ENCODE measurements at regions not wholly inside any gene's neighbourhood (a gene's known extent, or its start where the extent isn't known, plus 50 kb on each side); places are given as distances from the start of the nearest gene placed in this dataset.
"Not testable (repeated sequence)": the region's sequence is repeated elsewhere in the genome, so short reads cannot be mapped to it uniquely, and the experiment has no call there.

- DNase-seq: no peak
These were observed 366.6 kb downstream of the PREX1 start for GRCh38 chr20:48461091-48461734.

GRCh38 chr20:48460681-48461080 is 367.1 kb downstream of the PREX1 start:
- no peak for DNase-seq

- DNase-seq: no peak
These were observed 367.9 kb downstream of the PREX1 start for GRCh38 chr20:48459722-48460395.

- DNase-seq: no peak
These were observed 369.0 kb downstream of the PREX1 start for GRCh38 chr20:48458601-48459385.

GRCh38 chr20:48458003-48458377 is 369.8 kb downstream of the PREX1 start:
- no peak for DNase-seq

GRCh38 chr20:48457193-48458002 is 370.4 kb downstream of the PREX1 start:
- DNase-seq: no peak

GRCh38 chr20:48456366-48457192 is 371.2 kb downstream of the PREX1 start:
- DNase-seq: no peak

GRCh38 chr20:48455651-48456365 is 372.0 kb downstream of the PREX1 start:
- no peak for DNase-seq

GRCh38 chr20:48454671-48455490 is 372.9 kb downstream of the PREX1 start:
- DNase-seq: no peak

- DNase-seq: no peak
These were observed 374.2 kb downstream of the PREX1 start for GRCh38 chr20:48453477-48454093.

GRCh38 chr20:48451401-48451800 is 376.4 kb downstream of the PREX1 start:
- DNase-seq: no peak

- no peak for DNase-seq
These were observed 378.9 kb downstream of the PREX1 start for GRCh38 chr20:48448666-48449600.

GRCh38 chr20:48447456-48447855 is 380.3 kb downstream of the PREX1 start:
- no peak for DNase-seq

GRCh38 chr20:48445827-48446226 is 382.0 kb downstream of the PREX1 start:
- DNase-seq: no peak

GRCh38 chr20:48444249-48444648 is 383.6 kb downstream of the PREX1 start:
- no peak for DNase-seq

GRCh38 chr20:48440916-48441315 is 386.9 kb downstream of the PREX1 start:
- DNase-seq: no peak

GRCh38 chr20:48440261-48440660 is 387.5 kb downstream of the PREX1 start:
- not testable (repeated sequence) for DNase-seq

GRCh38 chr20:48437146-48437545 is 390.7 kb downstream of the PREX1 start:
- DNase-seq: no peak

GRCh38 chr20:48436609-48437008 is 391.2 kb downstream of the PREX1 start:
- not testable (repeated sequence) for DNase-seq
